Keratinocyte (primary cell): ENCODE measurements at regions not wholly inside any gene's neighbourhood (a gene's known extent, or its start where the extent isn't known, plus 50 kb on each side); places are given as distances from the start of the nearest gene placed in this dataset.

Experiments
- CTCF ChIP-seq, 3 experiments: IDR thresholded peaks in 1 of 3; conservative IDR thresholded peaks in 1 of 3; optimal IDR thresholded peaks in 1 of 3; 2 replicates in 2 of 3; 3 replicates in 1 of 3; pipeline versions ENCODE3 to v1.5.1; 2011; ENCODE audit warnings: low read length in 3 of 3, mild to moderate bottlenecking in 3 of 3, moderate library complexity in 2 of 3, control low read depth in 1 of 3, inconsistent platforms in 1 of 3; ENCODE audit not compliant: insufficient read depth in 2 of 3; ENCODE audit errors: extremely low read depth in 1 of 3
- EZH2 ChIP-seq: IDR thresholded peaks from one replicate; pipeline ENCODE4 v1.6.1; 2012; ENCODE audit warnings: inconsistent platforms, mild to moderate bottlenecking, low read length, moderate library complexity

- TF ChIP-seq CTCF (optimal IDR thresholded peaks at IDR 0.05 in 1 of 3, IDR thresholded peaks at IDR 0.05 in 1 of 3, conservative IDR thresholded peaks at IDR 0.05 in 1 of 3; ENCODE audit: extremely low read depth in 1 of 3, insufficient read depth in 2 of 3, low read length in 3 of 3) (no peak), EZH2 (no peak)
Measured at GRCh38 chr13:64071352-64071751, 2655.7 kb upstream of the PCDH20 start.
